ENCODE measurements at regions not wholly inside any gene's neighbourhood (a gene's known extent, or its start where the extent isn't known, plus 50 kb on each side); places are given as distances from the start of the nearest gene placed in this dataset.

GRCh38 chr1:34425785-34426184 is 249.1 kb downstream of the C1orf94 start:
- WGBS (ENCODE audit: insufficient coverage) = 83% methylated on average over 1 of the region's 2 CpGs
- H3K27ac Mint-ChIP-seq = no peak overlapping the region
- Histone ChIP-seq H3K4me2 (replicated peaks; ENCODE audit: low read depth, low read length, poor library complexity, severe bottlenecking) (no peak overlapping the region), H3K27me3 (replicated peaks in 1 of 4; ENCODE audit: control extremely low read depth in 1 of 4, control insufficient read depth in 3 of 4, insufficient read depth in 4 of 4, low read length in 3 of 4) (no peaks in the 10 kb centered on the region), H3K36me3 (replicated peaks in 1 of 2; ENCODE audit: control extremely low read depth in 1 of 2, control insufficient read depth in 1 of 2, extremely low read depth in 1 of 2, insufficient read depth in 2 of 2, low read length in 1 of 2) (no peaks in the 10 kb centered on the region), H3K9me3 (ENCODE audit: control extremely low read depth in 1 of 3, control insufficient read depth in 2 of 3, insufficient read depth in 1 of 3, low read length in 2 of 3) (peaks cover 0 to 3% (median 0%) of the 10 kb centered on the region in 3 donors), H3K4me3 (ENCODE audit: control extremely low read depth in 1 of 5, extremely low read depth in 1 of 5, insufficient read depth in 1 of 5, low read depth in 2 of 5, low read length in 4 of 5) (no peak overlapping the region), H3K27ac (ENCODE audit: low read length in 2 of 2) (no peak overlapping the region), H2AFZ (ENCODE audit: insufficient read depth, low read depth, low read length, poor library complexity, severe bottlenecking) (no peak overlapping the region), H3K9ac (ENCODE audit: low read length) (no peak overlapping the region), H3K79me2 (ENCODE audit: control insufficient read depth, insufficient read depth, low read length) (no peaks in the 10 kb centered on the region), H3K4me1 (ENCODE audit: control insufficient read depth in 2 of 2, insufficient read depth in 2 of 2, low read length in 2 of 2) (no peaks in the 10 kb centered on the region), H4K20me1 (ENCODE audit: control insufficient read depth, insufficient read depth, low read length, poor library complexity, severe bottlenecking) (no peaks in the 10 kb centered on the region)
- H3K4me3 Mint-ChIP-seq = no peak overlapping the region
- H3K27me3 Mint-ChIP-seq = peaks cover 14% of the 10 kb centered on the region
- ATAC-seq (ENCODE audit: low read depth) (no peak), DNase-seq (no peak)
- POLR2A ChIA-PET = no interaction called here
- H3K4me1 Mint-ChIP-seq = no peaks in the 10 kb centered on the region
- TF ChIP-seq EZH2 (IDR thresholded peaks at IDR 0.05; ENCODE audit: borderline replicate concordance, insufficient read depth, low read depth, low read length, poor library complexity, severe bottlenecking) (no peak), CTCF (IDR thresholded peaks at IDR 0.05) (no peak)
- CTCF ChIA-PET = no interaction called here
- H3K9me3 Mint-ChIP-seq (ENCODE audit: insufficient read depth) = no peaks in the 10 kb centered on the region
- intact Hi-C loops (cut with micrococcal nuclease) = no loop called here

GRCh38 chr1:34426325-34426896 is 249.7 kb downstream of the C1orf94 start:
- Histone ChIP-seq H4K20me1 (ENCODE audit: control insufficient read depth, insufficient read depth, low read length, poor library complexity, severe bottlenecking) (no peaks in the 10 kb centered on the region), H3K4me1 (ENCODE audit: control insufficient read depth in 2 of 2, insufficient read depth in 2 of 2, low read length in 2 of 2) (no peaks in the 10 kb centered on the region), H3K79me2 (ENCODE audit: control insufficient read depth, insufficient read depth, low read length) (no peaks in the 10 kb centered on the region), H3K36me3 (replicated peaks in 1 of 2; ENCODE audit: control extremely low read depth in 1 of 2, control insufficient read depth in 1 of 2, extremely low read depth in 1 of 2, insufficient read depth in 2 of 2, low read length in 1 of 2) (no peaks in the 10 kb centered on the region), H3K9ac (ENCODE audit: low read length) (no peak overlapping the region), H3K27ac (ENCODE audit: low read length in 2 of 2) (no peak overlapping the region), H3K27me3 (replicated peaks in 1 of 4; ENCODE audit: control extremely low read depth in 1 of 4, control insufficient read depth in 3 of 4, insufficient read depth in 4 of 4, low read length in 3 of 4) (no peaks in the 10 kb centered on the region), H3K4me3 (ENCODE audit: control extremely low read depth in 1 of 5, extremely low read depth in 1 of 5, insufficient read depth in 1 of 5, low read depth in 2 of 5, low read length in 4 of 5) (no peak overlapping the region), H2AFZ (ENCODE audit: insufficient read depth, low read depth, low read length, poor library complexity, severe bottlenecking) (no peak overlapping the region), H3K9me3 (ENCODE audit: control extremely low read depth in 1 of 3, control insufficient read depth in 2 of 3, insufficient read depth in 1 of 3, low read length in 2 of 3) (peaks cover 0 to 3% (median 0%) of the 10 kb centered on the region in 3 donors), H3K4me2 (replicated peaks; ENCODE audit: low read depth, low read length, poor library complexity, severe bottlenecking) (no peak overlapping the region)
- Mint-ChIP-seq H3K4me3 (no peak overlapping the region), H3K27me3 (peaks cover 12% of the 10 kb centered on the region), H3K27ac (no peak overlapping the region), H3K9me3 (ENCODE audit: insufficient read depth) (no peaks in the 10 kb centered on the region), H3K4me1 (no peaks in the 10 kb centered on the region)
- no peak for TF ChIP-seq CTCF (IDR thresholded peaks at IDR 0.05)
- TF ChIP-seq EZH2 (IDR thresholded peaks at IDR 0.05; ENCODE audit: borderline replicate concordance, insufficient read depth, low read depth, low read length, poor library complexity, severe bottlenecking) = no peak
- no peak for ATAC-seq (ENCODE audit: low read depth)
- DNase-seq = no peak
- intact Hi-C loops (cut with micrococcal nuclease) = no loop called here
- ChIA-PET POLR2A (no interaction called here), CTCF (no interaction called here)

All from B cell (primary cell).